HG03575 (cell line): ENCODE measurements at regions not wholly inside any gene's neighbourhood (a gene's known extent, or its start where the extent isn't known, plus 50 kb on each side); places are given as distances from the start of the nearest gene placed in this dataset.
A peak's percentile ranks its signal among the peaks of the same experiment; 100 is the strongest.

ENCODE experiments used
- ATAC-seq: cut with Tn5 transposase; IDR thresholded peaks from one replicate; pipeline ENCODE4 v1.9.1; 2021; ENCODE audit not compliant: unreplicated experiment, insufficient number of reproducible peaks, low FRiP score; ENCODE audit errors: extremely low read depth

GRCh38 chr4:152132776-152133175, 372.0 kb upstream of the GATB start:
- no peak for ATAC-seq

- ATAC-seq, result no peak
Measured at GRCh38 chr4:152128356-152128755, 367.5 kb upstream of the GATB start.

- ATAC-seq, result no peak
Measured at GRCh38 chr4:152126238-152126637, 365.4 kb upstream of the GATB start.

GRCh38 chr4:152118819-152119553, 358.2 kb upstream of the GATB start:
- no peak for ATAC-seq

- no peak for ATAC-seq
Measured at GRCh38 chr4:152117933-152118507, 357.2 kb upstream of the GATB start.

- no peak for ATAC-seq
Measured at GRCh38 chr4:152117520-152117919, 356.7 kb upstream of the GATB start.

- ATAC-seq, result no peak
Measured at GRCh38 chr4:152117054-152117453, 356.2 kb upstream of the GATB start.

- ATAC-seq, result no peak
Measured at GRCh38 chr4:152115794-152116193, 355.0 kb upstream of the GATB start.

GRCh38 chr4:152115118-152115517, 354.3 kb upstream of the GATB start:
- no peak for ATAC-seq

GRCh38 chr4:152114562-152114961, 353.8 kb upstream of the GATB start:
- no peak for ATAC-seq

GRCh38 chr4:152112887-152113286, 352.1 kb upstream of the GATB start:
- ATAC-seq, result peak; percentile 58

GRCh38 chr4:152112190-152112589, 351.4 kb upstream of the GATB start:
- ATAC-seq, result no peak

GRCh38 chr4:152110780-152111179, 350.0 kb upstream of the GATB start:
- ATAC-seq, result no peak

GRCh38 chr4:152109531-152110509, 349.0 kb upstream of the GATB start:
- no peak for ATAC-seq

- ATAC-seq, result no peak
Measured at GRCh38 chr4:152107736-152108500, 347.1 kb upstream of the GATB start.

- ATAC-seq, result no peak
Measured at GRCh38 chr4:152106781-152107321, 346.0 kb upstream of the GATB start.

GRCh38 chr4:152106113-152106763, 345.4 kb upstream of the GATB start:
- ATAC-seq, result no peak

GRCh38 chr4:152104901-152105357, 344.1 kb upstream of the GATB start:
- no peak for ATAC-seq
